VCaP (cell line): ENCODE measurements at regions not wholly inside any gene's neighbourhood (a gene's known extent, or its start where the extent isn't known, plus 50 kb on each side); places are given as distances from the start of the nearest gene placed in this dataset.

Experiments
- H3K27ac ChIP-seq: fragments of 450-650 bp; 2 replicates; pipeline ENCODE4 v1.5.1; 2017
- CTCF ChIP-seq: fragments of 450-650 bp; conservative IDR thresholded peaks from 2 replicates; pipeline ENCODE4 v1.5.1; 2017; ENCODE audit warnings: mild to moderate bottlenecking, moderate library complexity

- no peak overlapping the region for H3K27ac ChIP-seq
- TF ChIP-seq CTCF: no peak
Measured at GRCh38 chr1:30027247-30027646, 696.1 kb downstream of the MATN1 start.

GRCh38 chr1:30024411-30025195, 698.8 kb downstream of the MATN1 start:
- no peak overlapping the region for H3K27ac ChIP-seq
- no peak for TF ChIP-seq CTCF

- H3K27ac ChIP-seq: no peak overlapping the region
- TF ChIP-seq CTCF: no peak
Measured at GRCh38 chr1:30023339-30024022, 699.9 kb downstream of the MATN1 start.

- no peak overlapping the region for H3K27ac ChIP-seq
- no peak for TF ChIP-seq CTCF
Measured at GRCh38 chr1:30014031-30014430, 709.4 kb downstream of the MATN1 start.

GRCh38 chr1:30012455-30013440, 710.6 kb downstream of the MATN1 start:
- no peak overlapping the region for H3K27ac ChIP-seq
- TF ChIP-seq CTCF: no peak

- no peak for TF ChIP-seq CTCF
- H3K27ac ChIP-seq: no peak overlapping the region
Measured at GRCh38 chr1:30011970-30012369, 711.4 kb downstream of the MATN1 start.
